ENCODE measurements at regions not wholly inside any gene's neighbourhood (a gene's known extent, or its start where the extent isn't known, plus 50 kb on each side); places are given as distances from the start of the nearest gene placed in this dataset.
"Not testable (repeated sequence)": the region's sequence is repeated elsewhere in the genome, so short reads cannot be mapped to it uniquely, and the experiment has no call there.

DNA sequence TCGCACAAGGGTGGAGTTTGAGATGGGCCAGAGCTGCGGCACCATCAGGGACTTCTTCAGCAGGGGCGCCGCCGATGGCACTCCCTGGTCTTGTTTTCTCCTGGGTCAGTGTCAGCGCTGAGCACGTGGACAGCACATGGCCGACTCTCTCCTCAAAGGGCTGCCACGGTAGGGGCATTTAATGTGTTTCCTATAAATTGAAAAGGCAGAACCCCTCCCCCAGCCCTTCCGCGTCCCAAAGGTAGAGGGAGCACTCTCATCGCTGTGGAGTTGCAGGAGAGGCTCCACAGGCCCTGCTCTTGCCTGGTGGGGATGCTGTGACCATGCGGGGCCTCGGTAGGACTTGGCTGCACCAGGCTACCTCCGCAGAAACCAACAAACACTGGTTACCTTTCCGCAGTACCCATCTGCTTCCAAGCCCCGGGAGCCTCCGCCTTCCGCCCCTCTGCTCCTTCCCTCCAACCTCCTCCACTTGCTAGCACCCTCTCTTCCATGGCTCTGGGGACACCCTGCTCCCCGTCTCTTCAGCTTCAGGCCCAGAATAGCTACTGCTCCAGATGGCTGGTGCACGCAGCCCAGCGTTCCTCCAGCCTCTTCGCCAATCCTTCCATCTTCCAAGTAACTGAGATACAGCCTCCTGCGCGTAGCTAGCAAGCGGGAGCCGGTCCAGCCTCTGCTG is 166.3 kb upstream of the ADCY1 start:
- DNase-seq (ENCODE audit: low spot score): no peak

DNA sequence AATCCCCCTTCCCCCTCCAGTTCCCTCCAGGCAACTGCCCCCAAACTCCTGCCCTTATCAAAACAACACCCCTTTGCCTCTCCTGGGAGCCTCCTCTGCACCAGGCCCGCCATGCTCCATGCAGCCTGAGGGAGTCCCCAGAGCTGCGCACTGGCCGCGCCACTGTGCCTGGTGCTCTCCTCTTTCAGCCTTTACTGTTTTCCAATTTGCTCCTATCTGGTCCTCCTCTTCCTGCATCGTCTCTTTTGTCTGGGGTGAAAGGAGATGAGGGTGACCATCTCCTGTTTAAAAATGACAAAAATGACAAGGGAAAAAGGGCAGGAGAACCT is 165.8 kb upstream of the ADCY1 start:
- DNase-seq (ENCODE audit: low spot score): no peak

DNA sequence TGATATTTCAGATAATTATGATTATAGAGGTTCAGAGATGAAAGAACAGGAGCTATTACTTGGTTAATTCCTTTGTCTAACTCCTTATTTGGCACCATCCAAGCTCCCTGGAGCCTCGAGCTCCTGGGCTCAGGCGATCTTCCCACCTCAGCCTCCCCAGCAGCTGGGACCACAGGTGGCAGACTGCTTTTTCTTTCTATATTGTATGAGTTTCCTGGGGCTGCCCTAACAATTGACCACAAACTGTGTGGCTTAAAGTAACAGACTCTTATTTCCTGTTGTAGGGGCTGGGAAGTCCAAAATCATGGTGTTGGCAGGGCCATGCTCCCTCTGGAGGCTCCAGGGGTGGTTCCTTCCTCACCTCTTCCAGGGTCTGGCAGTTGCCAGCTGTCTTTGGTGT is 163.3 kb upstream of the ADCY1 start:
- no peak for DNase-seq (ENCODE audit: low spot score)

DNA sequence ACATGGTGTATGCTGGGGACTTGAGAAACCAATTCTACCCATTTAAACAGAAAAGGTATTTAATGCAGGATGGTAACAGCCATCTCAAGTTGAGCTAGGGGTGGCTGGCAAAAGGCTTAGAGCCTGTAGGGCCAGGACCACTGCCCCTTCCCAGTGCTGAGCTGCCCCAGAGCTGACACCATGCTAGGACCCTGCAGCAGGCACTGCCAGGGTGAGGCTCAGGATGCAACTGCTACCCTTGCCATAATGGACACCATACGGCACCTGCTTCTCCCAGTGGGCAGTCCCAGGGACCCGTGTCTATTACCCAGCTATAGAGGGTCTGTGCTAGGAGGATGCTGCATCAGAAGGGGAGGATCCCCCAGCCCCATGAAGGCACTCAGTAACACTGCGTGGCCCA is 160.7 kb upstream of the ADCY1 start:
- DNase-seq (ENCODE audit: low spot score): no peak

DNA sequence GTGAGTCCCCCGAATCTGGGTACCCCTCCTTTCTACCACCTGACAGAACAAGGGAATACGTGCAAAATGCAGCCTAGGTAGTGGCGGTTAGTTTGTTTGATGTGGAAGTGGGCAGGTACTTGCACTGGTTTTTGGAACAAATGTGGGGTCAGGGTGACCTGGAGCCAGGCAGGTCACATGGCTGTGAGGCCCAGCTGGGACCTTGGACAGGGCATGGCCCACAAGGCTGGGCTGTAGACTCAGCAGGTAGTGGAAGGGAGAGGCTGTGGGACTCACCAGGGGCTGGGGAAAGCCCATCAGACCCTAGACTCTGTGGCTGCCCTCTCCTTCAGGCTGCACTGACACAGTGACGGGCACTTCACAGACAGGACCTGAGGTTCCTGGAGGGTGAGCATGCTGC is 159.9 kb upstream of the ADCY1 start:
- no peak for DNase-seq (ENCODE audit: low spot score)

DNA sequence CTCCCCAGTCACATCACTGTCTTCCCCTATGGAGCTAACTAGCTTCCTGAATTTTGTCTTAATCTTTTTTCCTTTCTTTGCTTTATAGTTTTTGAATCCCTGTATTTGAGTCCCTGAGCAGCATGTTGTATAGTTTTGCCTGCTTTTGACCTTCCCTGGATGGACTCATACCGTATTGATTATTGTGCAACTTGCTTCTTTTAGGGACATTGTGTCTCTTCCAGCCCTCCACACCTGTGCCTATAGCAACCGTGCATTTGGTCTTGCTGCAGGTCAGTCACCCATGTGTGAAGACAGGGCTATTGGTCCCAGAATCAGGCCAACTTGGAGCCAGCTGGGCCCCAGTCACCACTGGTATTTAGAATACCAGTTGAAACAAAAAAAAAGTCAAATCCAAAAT is 158.9 kb upstream of the ADCY1 start:
- DNase-seq (ENCODE audit: low spot score): no peak

DNA sequence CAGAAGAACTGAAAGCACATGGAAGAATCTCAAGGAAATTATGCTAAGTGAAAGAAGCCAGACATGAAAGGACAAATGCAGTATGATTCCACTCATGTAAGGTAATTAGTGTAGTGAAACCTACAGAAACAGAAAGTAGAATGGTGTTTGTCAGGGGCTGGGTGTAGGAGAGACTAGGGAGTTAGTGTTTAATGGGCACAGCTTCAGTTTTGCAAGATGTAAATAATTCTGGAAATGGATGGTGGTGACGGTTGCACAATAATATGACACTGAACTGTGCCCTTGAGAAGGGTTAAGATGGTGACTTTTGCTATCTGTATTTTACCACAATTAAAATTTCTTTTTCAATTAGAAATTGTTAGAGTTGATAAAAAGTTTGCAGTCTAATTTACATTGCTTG is 157.3 kb upstream of the ADCY1 start:
- no peak for DNase-seq (ENCODE audit: low spot score)

DNA sequence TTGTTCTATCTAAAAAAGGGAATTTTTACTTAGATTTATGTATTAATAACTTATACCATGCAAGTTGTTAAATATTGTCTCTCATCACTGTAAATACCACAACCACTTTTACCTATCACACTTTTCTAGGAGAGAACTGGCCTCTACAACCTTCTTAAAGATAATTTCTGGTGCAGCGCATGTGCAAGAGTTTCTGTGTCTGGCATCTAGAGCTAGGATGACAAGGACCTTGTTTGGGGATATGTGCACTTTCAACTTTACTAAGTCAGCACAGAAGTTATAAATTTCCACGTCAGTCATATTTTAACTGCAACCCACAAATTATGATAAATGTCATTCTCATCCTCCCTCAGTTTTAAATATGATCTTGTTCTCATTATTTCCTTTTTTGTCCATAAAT is 156.9 kb upstream of the ADCY1 start:
- DNase-seq (ENCODE audit: low spot score): no peak

DNA sequence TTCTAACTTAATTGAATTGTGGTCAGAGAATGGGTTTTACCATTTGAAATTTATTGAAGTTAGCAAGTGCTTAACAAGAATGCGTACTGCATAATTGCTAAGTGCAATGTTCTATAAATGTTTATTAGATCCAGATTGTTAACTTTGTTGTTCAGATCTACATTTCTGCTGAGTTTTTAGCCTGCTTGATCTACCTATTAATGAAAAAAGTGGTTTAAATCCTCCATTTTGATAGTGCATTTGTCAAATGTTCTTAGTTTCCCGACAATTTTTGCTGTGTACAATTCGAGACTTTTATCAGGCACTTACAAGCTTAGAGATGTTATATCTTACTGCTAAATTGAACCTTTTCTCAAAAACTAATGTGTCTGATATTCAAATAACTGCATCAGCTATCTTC is 156.4 kb upstream of the ADCY1 start:
- DNase-seq (ENCODE audit: low spot score): no peak

DNA sequence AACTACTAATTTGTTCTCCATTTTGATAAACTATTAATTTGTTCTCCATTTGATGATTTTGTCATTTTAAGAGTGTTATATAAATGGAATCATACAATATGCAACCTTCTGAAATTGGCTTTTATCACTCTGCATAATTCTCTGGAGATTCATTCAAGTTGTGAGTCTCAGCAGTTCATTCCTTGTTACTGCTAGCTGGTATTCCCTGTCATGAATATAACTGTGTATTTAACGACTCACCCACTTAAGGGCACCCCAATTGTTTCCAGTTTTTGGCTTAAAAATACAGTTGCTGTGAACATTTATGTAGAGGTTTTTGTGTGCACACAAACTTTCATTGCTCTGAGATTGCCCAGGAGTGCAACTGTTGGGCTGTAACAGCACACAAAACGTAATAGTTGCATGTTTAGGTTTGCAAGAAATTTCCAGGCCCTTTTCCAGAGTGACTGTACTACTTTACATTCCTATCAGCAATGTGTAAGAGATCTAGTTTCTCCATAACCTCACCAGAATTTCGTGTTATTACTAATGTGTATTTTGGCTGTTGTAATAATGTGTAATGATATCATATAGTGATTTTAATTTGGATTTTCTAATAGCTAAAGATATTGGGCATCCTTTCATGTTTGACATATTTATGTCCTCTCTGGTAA is 153.2 kb upstream of the ADCY1 start:
- DNase-seq (ENCODE audit: low spot score): no peak

DNA sequence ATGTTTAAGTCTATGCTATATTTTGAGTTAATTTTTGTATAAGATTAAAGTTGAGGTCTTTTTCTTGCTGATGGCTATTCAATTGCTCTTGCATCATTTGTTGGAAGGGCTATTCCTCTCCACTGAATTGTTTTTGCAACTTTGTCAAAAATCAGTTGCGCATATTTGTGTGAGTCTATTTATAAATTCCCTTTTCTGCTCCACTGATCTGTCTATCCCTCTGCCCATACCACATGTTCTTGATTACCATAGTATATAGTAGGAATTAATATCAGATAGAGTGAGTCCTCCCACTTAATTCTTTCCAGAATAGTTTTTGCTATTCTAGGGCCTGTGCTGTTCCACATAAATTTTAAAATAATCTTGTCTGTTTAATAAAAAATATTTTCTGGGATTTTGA is 152.4 kb upstream of the ADCY1 start:
- no peak for DNase-seq (ENCODE audit: low spot score)

DNA sequence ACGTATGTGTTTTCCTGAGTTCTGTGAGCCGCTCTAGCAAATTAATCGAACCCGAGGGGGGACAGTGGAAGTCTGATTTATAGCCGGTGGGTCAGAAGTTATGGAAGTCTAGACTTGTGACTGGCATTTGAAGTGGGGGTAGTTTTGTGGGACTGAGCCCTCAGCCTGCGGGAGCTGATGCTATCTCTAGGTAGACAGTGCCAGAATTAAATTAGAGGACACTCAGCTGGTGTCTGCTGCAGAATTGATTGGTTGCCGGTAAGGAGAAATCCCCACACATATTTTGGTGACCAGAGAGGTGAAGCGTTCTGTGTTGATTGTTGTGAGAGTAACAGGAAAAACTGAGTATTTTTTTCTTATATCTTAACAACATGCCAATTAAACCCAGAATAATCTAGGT is 143.8 kb upstream of the ADCY1 start:
- no peak for DNase-seq (ENCODE audit: low spot score)

DNA sequence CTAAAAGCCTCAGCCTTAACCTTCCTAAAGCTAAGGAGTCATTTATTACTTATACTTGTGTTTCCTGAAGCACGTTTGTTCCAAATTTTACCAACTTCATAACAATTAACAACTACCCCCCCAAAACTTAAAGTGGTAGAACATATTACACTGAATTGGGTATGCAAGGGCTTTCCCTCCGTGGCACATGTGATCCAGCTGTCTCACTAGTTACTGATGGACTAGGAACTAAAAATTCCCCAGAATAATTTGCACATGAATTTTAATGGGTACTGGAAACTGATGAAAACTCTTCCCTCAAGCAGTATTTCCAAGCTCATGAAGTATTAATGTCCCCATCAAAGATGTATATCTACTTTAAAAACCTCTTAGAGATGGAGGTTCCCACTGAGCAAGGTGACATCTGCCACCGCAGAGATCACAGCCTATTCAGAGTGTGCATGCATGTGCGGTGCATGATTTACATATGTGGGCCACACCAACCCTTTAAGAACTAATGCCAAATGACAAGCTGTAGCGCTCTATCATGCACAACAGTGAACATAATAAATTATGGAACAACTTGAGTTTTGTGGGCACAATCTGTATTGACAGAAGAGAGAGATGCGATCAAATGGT is 139.9 kb upstream of the ADCY1 start:
- DNase-seq (ENCODE audit: low spot score): no peak

DNA sequence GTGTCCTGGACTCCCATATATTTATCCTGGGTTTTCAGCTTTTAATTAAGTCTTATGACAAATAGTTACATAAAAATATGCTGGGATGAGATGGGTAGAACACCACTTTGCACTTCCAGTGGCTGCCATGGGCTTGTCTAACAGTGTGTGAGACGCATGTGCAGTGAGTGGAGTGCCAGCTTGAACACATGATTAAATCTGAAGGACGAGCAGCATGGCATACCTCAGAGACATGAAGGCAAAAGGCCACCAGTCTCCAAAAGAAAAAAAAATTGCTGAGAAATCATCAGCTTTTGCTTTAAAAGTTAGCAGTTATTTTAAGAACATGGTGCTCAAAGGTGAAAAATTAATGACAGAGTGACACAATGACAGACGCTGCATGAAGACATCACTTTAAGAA is 139.0 kb upstream of the ADCY1 start:
- no peak for DNase-seq (ENCODE audit: low spot score)

DNA sequence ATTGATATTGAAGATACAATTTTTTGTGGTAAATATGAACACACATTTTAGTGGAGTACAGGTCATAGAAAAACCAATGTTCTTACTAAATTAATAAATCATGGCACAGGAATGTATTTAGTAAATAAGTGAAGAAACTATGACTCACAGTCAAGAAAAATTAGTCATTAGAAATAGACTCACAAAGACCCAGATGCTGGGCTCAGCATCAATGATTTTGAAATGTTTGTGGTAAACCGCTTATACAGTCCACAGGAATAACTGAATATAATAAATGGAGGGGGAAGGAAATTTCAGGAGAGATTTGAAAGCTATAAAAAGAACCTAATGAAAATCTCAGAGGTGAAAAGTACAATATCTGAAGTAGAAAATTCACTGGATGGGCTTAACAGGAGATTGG is 138.3 kb upstream of the ADCY1 start:
- peak; percentile 92 for DNase-seq (ENCODE audit: low spot score)

DNA sequence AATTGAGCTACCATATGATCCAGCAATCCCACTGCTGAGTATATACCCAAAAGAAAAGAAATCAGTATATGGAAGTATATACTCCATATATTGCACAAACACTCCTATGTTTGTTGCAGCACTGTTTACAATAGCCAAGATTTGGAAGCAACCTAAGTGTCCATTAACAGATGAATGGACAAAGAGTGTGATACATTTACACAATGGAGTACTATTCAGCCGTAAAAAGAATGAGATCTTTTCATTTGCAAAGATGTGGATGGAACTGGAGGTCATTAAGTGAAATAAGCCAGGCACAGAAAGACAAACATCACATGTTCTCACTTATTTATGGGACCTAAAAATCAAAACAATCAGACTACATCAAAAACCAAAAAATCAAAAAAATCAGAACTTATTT is 133.4 kb upstream of the ADCY1 start:
- DNase-seq (ENCODE audit: low spot score): not testable (repeated sequence)

DNA sequence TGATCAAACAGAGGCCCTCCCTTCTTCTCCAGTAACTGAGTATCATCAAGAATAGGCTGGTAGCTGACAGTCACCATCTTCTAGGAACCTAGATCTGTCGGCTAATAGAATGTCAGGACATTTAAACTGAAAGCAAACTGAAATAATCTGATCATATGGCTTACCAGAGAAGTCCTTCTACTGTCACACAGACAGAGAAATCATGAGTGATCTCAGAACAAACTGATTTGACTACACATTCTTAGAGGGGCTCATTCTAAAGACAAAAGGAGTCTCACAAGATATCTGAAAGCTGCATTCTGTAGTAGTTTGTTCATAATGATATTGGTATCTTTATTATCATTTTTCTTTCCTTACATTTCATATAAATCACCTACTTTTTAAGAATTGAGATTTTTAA is 130.9 kb upstream of the ADCY1 start:
- no peak for DNase-seq (ENCODE audit: low spot score)

DNA sequence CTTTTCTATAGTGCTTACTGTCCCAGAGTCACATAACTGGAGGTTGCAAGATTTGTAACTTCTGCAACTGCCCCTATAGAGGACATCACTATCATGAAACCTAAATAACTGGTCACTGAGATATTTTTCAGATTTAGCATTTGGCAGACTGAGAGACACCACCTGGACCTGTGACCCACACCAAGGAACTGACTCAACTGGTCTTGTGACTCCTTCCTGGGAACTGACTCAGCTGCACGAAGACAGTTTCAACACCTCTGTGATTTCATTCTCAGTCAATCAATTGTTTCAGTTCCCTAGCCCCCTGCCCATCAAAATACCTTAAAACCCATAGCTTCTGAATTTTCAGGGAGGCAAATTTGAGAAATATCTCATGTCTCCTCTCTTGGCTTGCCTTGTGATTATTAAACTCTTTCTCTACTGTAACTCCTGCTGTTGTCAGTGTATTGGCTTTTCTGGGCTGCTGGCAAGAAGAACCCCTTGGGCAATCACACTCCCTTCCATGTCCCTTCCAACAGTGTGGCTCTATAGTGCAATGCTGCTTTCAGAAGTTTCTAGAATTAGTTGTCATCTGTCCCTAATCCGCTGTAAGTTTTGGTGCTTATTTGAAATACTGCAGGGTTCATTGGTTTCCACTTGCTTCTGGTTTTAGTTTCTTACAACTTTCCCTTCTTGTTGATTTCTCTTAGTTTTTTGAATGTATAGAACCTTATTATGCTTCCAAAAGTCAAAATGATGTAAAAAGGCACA is 127.8 kb upstream of the ADCY1 start:
- DNase-seq (ENCODE audit: low spot score): no peak

DNA sequence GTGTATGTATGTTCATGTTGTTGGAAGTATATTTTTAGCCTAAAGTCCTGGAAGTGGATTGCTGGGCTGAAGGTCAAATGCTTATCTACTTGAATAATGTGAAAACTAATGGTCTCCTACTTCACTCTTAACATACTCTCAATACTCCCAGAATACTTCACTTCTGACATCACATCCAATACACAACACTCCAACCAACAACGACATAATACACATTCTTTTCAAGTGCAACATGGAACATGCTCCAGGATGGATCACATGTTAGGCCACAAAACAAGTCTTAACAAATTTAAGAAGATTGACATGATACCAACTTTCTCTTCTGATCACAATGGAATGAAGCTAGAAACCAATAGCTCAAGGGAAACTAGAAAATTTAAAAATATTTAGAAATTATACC is 126.9 kb upstream of the ADCY1 start:
- DNase-seq (ENCODE audit: low spot score): no peak

DNA sequence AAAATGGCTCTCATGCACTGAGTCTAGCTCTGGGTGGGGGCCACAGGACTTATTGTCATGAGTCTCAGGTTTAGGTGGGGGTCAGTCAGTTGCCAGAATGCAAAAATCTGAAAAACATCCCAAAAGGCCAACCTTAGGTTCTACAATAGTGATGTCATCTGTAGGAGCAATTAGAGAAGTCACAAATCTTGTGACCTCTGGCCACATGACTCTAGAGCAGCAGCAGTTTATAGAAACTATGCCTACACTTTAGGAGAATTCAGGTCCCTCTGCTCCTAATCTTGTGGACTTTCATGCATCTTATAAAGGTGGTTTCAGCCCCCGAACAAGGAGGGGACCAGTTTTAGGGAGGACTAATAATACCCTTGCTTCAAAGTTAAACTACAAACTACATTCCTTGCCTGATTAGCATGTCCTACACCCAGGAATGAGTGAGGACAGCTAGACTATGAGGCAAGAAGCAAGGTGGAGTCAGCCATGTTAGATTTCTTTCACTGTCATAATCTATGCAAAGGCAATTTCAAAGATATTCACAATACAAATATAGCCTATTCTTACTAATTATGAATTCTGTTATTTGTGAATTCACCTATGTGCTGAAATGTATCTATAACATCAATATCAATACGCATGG is 123.5 kb upstream of the ADCY1 start:
- no peak for DNase-seq (ENCODE audit: low spot score)

DNA sequence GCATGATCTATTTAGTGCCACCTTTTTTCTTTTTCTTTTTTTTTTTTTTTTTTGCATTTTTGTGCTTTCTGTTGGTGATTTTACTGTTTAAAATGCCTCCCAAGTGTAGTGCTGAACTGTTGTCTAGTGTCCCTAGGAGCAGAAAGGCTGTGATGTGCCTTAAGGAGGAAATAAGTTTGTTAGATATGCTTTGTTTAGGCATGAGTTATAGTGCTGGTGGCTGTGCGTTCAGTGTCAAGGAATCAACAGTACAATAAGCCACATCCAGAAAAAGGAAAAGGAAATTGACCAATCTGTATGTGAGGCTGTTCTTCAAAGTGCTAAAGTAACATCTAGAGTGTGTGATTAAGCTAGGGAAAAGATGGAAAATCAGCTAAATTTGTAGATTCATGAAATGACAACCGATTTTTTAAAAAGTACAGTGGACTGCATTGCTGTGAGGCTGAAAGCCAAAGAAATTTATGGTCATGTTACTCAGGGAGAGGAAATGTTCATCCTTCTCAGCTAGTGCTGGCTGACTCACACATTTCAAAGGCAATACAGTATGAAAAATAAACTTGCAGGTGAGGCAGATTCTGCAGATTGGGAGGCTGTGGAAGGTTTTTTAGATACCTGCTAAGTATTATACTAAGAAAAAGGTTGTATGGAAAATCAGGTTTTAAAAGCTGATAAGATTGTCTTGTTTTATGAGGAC is 122.7 kb upstream of the ADCY1 start:
- DNase-seq (ENCODE audit: low spot score): no peak

DNA sequence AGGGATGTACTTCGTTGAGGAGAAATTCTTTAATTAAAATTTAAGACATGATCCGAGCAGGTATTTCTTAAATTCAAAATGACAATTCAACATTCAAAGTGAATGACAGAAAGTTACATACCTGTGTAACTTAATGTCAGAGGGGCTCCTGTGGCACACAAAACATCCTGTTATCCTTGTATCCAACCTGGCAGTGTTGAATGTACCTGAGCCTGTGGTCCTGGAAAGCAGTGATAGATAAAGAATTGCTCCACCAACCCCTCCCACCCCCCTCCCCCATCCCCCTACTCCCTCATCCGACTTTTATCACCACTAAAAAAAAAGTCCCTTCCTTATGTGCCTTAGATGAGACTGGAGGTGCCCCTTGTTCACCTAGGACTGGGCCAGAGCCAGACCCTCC is 119.4 kb upstream of the ADCY1 start:
- no peak for DNase-seq (ENCODE audit: low spot score)
